Gastrocnemius medialis (tissue), 4 donors: ENCODE measurements at regions not wholly inside any gene's neighbourhood (a gene's known extent, or its start where the extent isn't known, plus 50 kb on each side); places are given as distances from the start of the nearest gene placed in this dataset.

Experiments
- POLR2A ChIP-seq, 2 donors: fragments of 450-650 bp; IDR thresholded peaks; one replicate each; pipeline ENCODE4 v1.6.1; 2017; ENCODE audit warnings: antibody characterized with exemption in 2 of 2, mild to moderate bottlenecking in 2 of 2, moderate library complexity in 2 of 2
- TF ChIP-seq, protein P1 (sequence below), 5 experiments: fragments of 450-650 bp in 3 of 5; fragments of 200-600 bp in 2 of 5; sonication (generic) in 2 of 5; IDR thresholded peaks in 4 of 5; conservative IDR thresholded peaks in 1 of 5; 1 replicate in 4 of 5; 2 replicates in 1 of 5; pipeline ENCODE4 v1.5.1; 2016 to 2019; ENCODE audit warnings: antibody characterized with exemption in 5 of 5, mild to moderate bottlenecking in 3 of 5, moderate library complexity in 3 of 5

DNA sequence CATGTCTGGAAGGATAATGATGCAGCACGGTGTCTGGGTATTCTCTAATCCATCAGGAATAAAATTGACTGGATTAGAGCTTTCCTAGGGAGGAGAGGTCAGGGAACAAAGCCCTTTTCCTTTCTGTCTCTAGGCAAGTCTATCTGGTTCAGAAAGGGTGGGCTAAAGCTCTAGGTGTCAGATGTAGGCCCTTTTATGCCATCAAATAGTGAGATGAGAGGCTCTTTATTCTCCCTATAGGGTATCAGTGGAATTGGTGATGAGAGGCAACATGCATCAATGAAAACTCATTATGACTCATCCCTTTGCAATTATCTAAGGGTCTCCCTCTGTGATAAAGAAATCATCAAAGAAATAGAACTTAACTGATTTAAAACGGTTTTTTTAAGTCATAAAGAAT is 328.0 kb upstream of the CRIM1 start:
- TF ChIP-seq, protein P1, sequence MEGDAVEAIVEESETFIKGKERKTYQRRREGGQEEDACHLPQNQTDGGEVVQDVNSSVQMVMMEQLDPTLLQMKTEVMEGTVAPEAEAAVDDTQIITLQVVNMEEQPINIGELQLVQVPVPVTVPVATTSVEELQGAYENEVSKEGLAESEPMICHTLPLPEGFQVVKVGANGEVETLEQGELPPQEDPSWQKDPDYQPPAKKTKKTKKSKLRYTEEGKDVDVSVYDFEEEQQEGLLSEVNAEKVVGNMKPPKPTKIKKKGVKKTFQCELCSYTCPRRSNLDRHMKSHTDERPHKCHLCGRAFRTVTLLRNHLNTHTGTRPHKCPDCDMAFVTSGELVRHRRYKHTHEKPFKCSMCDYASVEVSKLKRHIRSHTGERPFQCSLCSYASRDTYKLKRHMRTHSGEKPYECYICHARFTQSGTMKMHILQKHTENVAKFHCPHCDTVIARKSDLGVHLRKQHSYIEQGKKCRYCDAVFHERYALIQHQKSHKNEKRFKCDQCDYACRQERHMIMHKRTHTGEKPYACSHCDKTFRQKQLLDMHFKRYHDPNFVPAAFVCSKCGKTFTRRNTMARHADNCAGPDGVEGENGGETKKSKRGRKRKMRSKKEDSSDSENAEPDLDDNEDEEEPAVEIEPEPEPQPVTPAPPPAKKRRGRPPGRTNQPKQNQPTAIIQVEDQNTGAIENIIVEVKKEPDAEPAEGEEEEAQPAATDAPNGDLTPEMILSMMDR (IDR thresholded peaks at IDR 0.05 in 4 of 5, conservative IDR thresholded peaks at IDR 0.05 in 1 of 5) = no peak
- no peak for TF ChIP-seq POLR2A (IDR thresholded peaks at IDR 0.05)
